CD4-positive, alpha-beta T cell (primary cell): ENCODE measurements at regions not wholly inside any gene's neighbourhood (a gene's known extent, or its start where the extent isn't known, plus 50 kb on each side); places are given as distances from the start of the nearest gene placed in this dataset.

Experiments used
- ATAC-seq: fragments of 200-7000 bp; cut with Tn5 transposase; one replicate; pipeline ENCODE4 v1.10.0; 2022; ENCODE audit warnings: mild to moderate bottlenecking; ENCODE audit not compliant: poor library complexity
- CTCF ChIA-PET: fragments of 350-600 bp; sonication (Branson Sonifier 250); formaldehyde crosslinking; loops from one replicate; lab custom pipeline; 2021; ENCODE audit warnings: antibody characterized with exemption, inconsistent platforms; lab: Charles Lee
- POLR2A ChIA-PET: fragments of 350-600 bp; sonication (Branson Sonifier 250); formaldehyde crosslinking; loops from one replicate; lab custom pipeline; 2021; ENCODE audit warnings: antibody characterized with exemption, inconsistent platforms; lab: Charles Lee
- DNase-seq, 14 experiments: peaks; one replicate each; pipeline ENCODE4 v3.0.0-alpha.2; 2013 to 2020; ENCODE audit warnings: mixed read lengths in 2 of 14
- H3K27ac ChIP-seq, 2 donors: one replicate each; pipeline versions ENCODE4 v1.5.1 to v1.7.0; 2013; ENCODE audit warnings: low read length in 2 of 2, low read depth in 1 of 2, mild to moderate bottlenecking in 1 of 2
- H3K27me3 ChIP-seq, 2 experiments: 1 replicate in 1 of 2; 2 replicates in 1 of 2; pipeline versions ENCODE4 v1.6.1 to v1.7.0; 2013; ENCODE audit warnings: low read length in 2 of 2, control low read depth in 1 of 2, mild to moderate bottlenecking in 1 of 2, moderate library complexity in 1 of 2; ENCODE audit not compliant: insufficient read depth in 2 of 2, control insufficient read depth in 1 of 2
- H3K36me3 ChIP-seq: one replicate; pipeline ENCODE4 v1.6.1; 2013; ENCODE audit warnings: low read length, control low read depth; ENCODE audit not compliant: insufficient read depth
- H3K4me1 ChIP-seq: one replicate; pipeline ENCODE4 v1.6.1; 2013; ENCODE audit warnings: low read length, control low read depth; ENCODE audit not compliant: insufficient read depth
- H3K4me3 ChIP-seq: one replicate; pipeline ENCODE4 v1.5.1; 2013; ENCODE audit warnings: mild to moderate bottlenecking, low read length, moderate library complexity
- H3K9me3 ChIP-seq, 2 experiments: 1 replicate in 1 of 2; 2 replicates in 1 of 2; pipeline versions ENCODE4 v1.6.1 to v1.7.0; 2013; ENCODE audit warnings: low read length in 2 of 2, mild to moderate bottlenecking in 2 of 2, control low read depth in 1 of 2, moderate library complexity in 1 of 2; ENCODE audit not compliant: control insufficient read depth in 1 of 2, insufficient read depth in 1 of 2
- H3K27ac Mint-ChIP-seq: one replicate; pipeline ENCODE4 v1.8.0; 2020; ENCODE audit warnings: mixed read lengths
- H3K27me3 Mint-ChIP-seq: one replicate; pipeline ENCODE4 v1.8.0; 2021; ENCODE audit warnings: mixed read lengths
- H3K36me3 Mint-ChIP-seq: one replicate; pipeline ENCODE4 v1.8.0; 2021; ENCODE audit warnings: low read depth, mixed read lengths
- H3K4me1 Mint-ChIP-seq: one replicate; pipeline ENCODE4 v1.8.0; 2021; ENCODE audit warnings: low read depth, mixed read lengths
- H3K4me3 Mint-ChIP-seq: one replicate; pipeline ENCODE4 v1.8.0; 2020; ENCODE audit warnings: mild to moderate bottlenecking, mixed read lengths
- H3K9me3 Mint-ChIP-seq: one replicate; pipeline ENCODE4 v1.8.0; 2020; ENCODE audit warnings: mixed read lengths
- intact Hi-C, 2 experiments: fragments of 100-400 bp; cut with DNase I in 1 of 2; cut with micrococcal nuclease in 1 of 2; formaldehyde crosslinking; loops; one replicate each; pipeline versions ENCODE4 v1.15.1 to v1.9.0; 2023 to 2025; cut with DNase I, micrococcal nuclease
- TF ChIP-seq, protein P1 (sequence below): fragments of 200-600 bp; IDR thresholded peaks from one replicate; pipeline ENCODE4 v1.8.0; 2022; ENCODE audit warnings: antibody characterized with exemption, mild to moderate bottlenecking

DNA sequence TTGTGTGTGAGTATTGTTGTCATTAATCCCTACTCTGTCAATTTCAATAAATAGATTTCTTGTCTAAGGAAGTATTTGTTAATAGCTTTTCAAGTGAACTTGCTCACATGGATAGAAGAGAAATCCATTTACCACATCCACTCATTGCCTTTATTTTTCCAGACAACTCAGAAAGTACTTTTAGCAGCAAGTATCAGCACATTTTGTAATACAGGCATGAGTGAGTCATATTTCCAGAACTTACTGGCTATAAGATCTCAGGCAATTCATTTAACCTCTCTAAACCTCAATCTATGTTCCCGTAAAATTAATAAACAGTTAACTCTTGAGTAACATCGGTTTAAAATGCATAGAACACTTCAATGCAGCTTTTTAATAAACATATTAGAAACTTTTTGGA, 317.9 kb upstream of the PCDH7 start:
- Histone ChIP-seq H3K9me3 (peaks cover 6 to 8% of the 10 kb centered on the region in 2 experiments), H3K4me1 (no peaks in the 10 kb centered on the region), H3K4me3 (no peak overlapping the region), H3K27me3 (no peaks in the 10 kb centered on the region), H3K27ac (no peak overlapping the region), H3K36me3 (no peaks in the 10 kb centered on the region)
- TF ChIP-seq, protein P1, sequence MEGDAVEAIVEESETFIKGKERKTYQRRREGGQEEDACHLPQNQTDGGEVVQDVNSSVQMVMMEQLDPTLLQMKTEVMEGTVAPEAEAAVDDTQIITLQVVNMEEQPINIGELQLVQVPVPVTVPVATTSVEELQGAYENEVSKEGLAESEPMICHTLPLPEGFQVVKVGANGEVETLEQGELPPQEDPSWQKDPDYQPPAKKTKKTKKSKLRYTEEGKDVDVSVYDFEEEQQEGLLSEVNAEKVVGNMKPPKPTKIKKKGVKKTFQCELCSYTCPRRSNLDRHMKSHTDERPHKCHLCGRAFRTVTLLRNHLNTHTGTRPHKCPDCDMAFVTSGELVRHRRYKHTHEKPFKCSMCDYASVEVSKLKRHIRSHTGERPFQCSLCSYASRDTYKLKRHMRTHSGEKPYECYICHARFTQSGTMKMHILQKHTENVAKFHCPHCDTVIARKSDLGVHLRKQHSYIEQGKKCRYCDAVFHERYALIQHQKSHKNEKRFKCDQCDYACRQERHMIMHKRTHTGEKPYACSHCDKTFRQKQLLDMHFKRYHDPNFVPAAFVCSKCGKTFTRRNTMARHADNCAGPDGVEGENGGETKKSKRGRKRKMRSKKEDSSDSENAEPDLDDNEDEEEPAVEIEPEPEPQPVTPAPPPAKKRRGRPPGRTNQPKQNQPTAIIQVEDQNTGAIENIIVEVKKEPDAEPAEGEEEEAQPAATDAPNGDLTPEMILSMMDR, result no peak
- intact Hi-C loops, result no loop called here
- CTCF ChIA-PET, result no interaction called here
- DNase-seq, result no peak
- ATAC-seq, result no peak
- no peaks in the 10 kb centered on the region for H3K27me3 Mint-ChIP-seq
- no peaks in the 10 kb centered on the region for H3K4me1 Mint-ChIP-seq
- H3K4me3 Mint-ChIP-seq, result no peak overlapping the region
- POLR2A ChIA-PET, result no interaction called here
- H3K27ac Mint-ChIP-seq, result no peak overlapping the region
- H3K36me3 Mint-ChIP-seq, result no peaks in the 10 kb centered on the region
- peaks cover 2% of the 10 kb centered on the region for H3K9me3 Mint-ChIP-seq

DNA sequence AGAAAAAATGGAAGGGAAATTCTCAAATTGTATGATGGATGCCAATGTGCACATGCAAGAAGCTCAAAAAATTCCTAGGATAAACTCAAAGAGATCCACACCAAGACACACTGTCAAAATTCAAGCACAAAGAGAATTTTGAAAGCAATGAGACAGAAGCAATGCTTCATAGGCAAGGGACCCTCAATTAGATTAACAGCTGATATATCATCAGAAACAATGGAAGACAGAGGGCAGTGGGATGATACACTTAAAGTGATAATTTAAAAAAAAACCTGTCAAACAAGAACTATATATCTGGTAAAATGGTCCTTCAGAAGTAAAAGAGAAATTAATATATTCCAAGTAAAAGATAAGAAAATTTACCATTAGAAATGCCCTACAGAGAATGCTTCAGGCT, 306.3 kb upstream of the PCDH7 start:
- Histone ChIP-seq H3K36me3 (no peaks in the 10 kb centered on the region), H3K9me3 (peaks cover 12 to 23% of the 10 kb centered on the region in 2 experiments), H3K4me1 (no peaks in the 10 kb centered on the region), H3K27me3 (no peaks in the 10 kb centered on the region), H3K4me3 (no peak overlapping the region), H3K27ac (no peak overlapping the region)
- Mint-ChIP-seq H3K4me3 (no peak overlapping the region), H3K27ac (no peak overlapping the region), H3K27me3 (no peaks in the 10 kb centered on the region), H3K4me1 (no peaks in the 10 kb centered on the region), H3K9me3 (peaks cover 11% of the 10 kb centered on the region), H3K36me3 (no peaks in the 10 kb centered on the region)
- ATAC-seq, result no peak
- intact Hi-C loops, result no loop called here
- POLR2A ChIA-PET, result no interaction called here
- CTCF ChIA-PET, result no interaction called here
- TF ChIP-seq, protein P1, result no peak
- no peak for DNase-seq

- Mint-ChIP-seq H3K36me3 (no peaks in the 10 kb centered on the region), H3K4me3 (no peak overlapping the region), H3K4me1 (no peaks in the 10 kb centered on the region), H3K9me3 (peaks cover 10% of the 10 kb centered on the region), H3K27ac (no peak overlapping the region), H3K27me3 (no peaks in the 10 kb centered on the region)
- ATAC-seq (no peak), DNase-seq (no peak)
- intact Hi-C loops, result no loop called here
- H3K27ac ChIP-seq, result no peak overlapping the region
- no peak overlapping the region for H3K4me3 ChIP-seq
- TF ChIP-seq, protein P1, result no peak
- no peaks in the 10 kb centered on the region for H3K4me1 ChIP-seq
- ChIA-PET POLR2A (no interaction called here), CTCF (no interaction called here)
- peaks cover 14 to 23% of the 10 kb centered on the region in 2 experiments for H3K9me3 ChIP-seq
- H3K27me3 ChIP-seq, result no peaks in the 10 kb centered on the region
- H3K36me3 ChIP-seq, result no peaks in the 10 kb centered on the region
Measured at GRCh38 chr4:30416547-30416946, 303.6 kb upstream of the PCDH7 start.
